ENCODE measurements at regions not wholly inside any gene's neighbourhood (a gene's known extent, or its start where the extent isn't known, plus 50 kb on each side); places are given as distances from the start of the nearest gene placed in this dataset.
"Not testable (repeated sequence)": the region's sequence is repeated elsewhere in the genome, so short reads cannot be mapped to it uniquely, and the experiment has no call there.

GRCh38 chr3:15872807-15873206 is 75.0 kb upstream of the ANKRD28 start:
- TF ChIP-seq CTCF (IDR thresholded peaks at IDR 0.05), result no peak
- H3K4me1 Mint-ChIP-seq, result peaks cover 3% of the 10 kb centered on the region
- no peak overlapping the region for H3K27ac Mint-ChIP-seq
- peaks cover 18% of the 10 kb centered on the region for H3K9me3 Mint-ChIP-seq
- peaks cover 3% of the 10 kb centered on the region for H3K27me3 Mint-ChIP-seq (ENCODE audit: low read depth, poor library complexity)
- DNase-seq, result no peak
- H3K4me3 Mint-ChIP-seq, result no peak overlapping the region
- H3K36me3 Mint-ChIP-seq (ENCODE audit: low read depth), result peaks cover 10% of the 10 kb centered on the region

- Mint-ChIP-seq H3K4me1 (peaks cover 3% of the 10 kb centered on the region), H3K27ac (no peak overlapping the region), H3K9me3 (peaks cover 24% of the 10 kb centered on the region), H3K27me3 (ENCODE audit: low read depth, poor library complexity) (peaks cover 3% of the 10 kb centered on the region), H3K36me3 (ENCODE audit: low read depth) (peaks cover 16% of the 10 kb centered on the region), H3K4me3 (no peak overlapping the region)
- no peak for TF ChIP-seq CTCF (IDR thresholded peaks at IDR 0.05)
- no peak for DNase-seq
These were observed 75.6 kb upstream of the ANKRD28 start for GRCh38 chr3:15873415-15873814.

- TF ChIP-seq CTCF (IDR thresholded peaks at IDR 0.05), result no peak
- H3K4me1 Mint-ChIP-seq, result peaks cover 3% of the 10 kb centered on the region
- H3K36me3 Mint-ChIP-seq (ENCODE audit: low read depth), result peaks cover 24% of the 10 kb centered on the region
- H3K27ac Mint-ChIP-seq, result no peak overlapping the region
- H3K4me3 Mint-ChIP-seq, result no peak overlapping the region
- peaks cover 18% of the 10 kb centered on the region for H3K9me3 Mint-ChIP-seq
- peaks cover 3% of the 10 kb centered on the region for H3K27me3 Mint-ChIP-seq (ENCODE audit: low read depth, poor library complexity)
- no peak for DNase-seq
These were observed 77.4 kb upstream of the ANKRD28 start for GRCh38 chr3:15875016-15875689.

- DNase-seq, result no peak
- H3K36me3 Mint-ChIP-seq (ENCODE audit: low read depth), result peaks cover 24% of the 10 kb centered on the region
- H3K4me1 Mint-ChIP-seq, result peaks cover 3% of the 10 kb centered on the region
- TF ChIP-seq CTCF (IDR thresholded peaks at IDR 0.05), result no peak
- H3K9me3 Mint-ChIP-seq, result peaks cover 10% of the 10 kb centered on the region
- H3K27ac Mint-ChIP-seq, result no peak overlapping the region
- no peak overlapping the region for H3K4me3 Mint-ChIP-seq
- H3K27me3 Mint-ChIP-seq (ENCODE audit: low read depth, poor library complexity), result no peaks in the 10 kb centered on the region
These were observed 78.9 kb upstream of the ANKRD28 start for GRCh38 chr3:15876669-15877068.

GRCh38 chr3:15877813-15878212 is 80.0 kb upstream of the ANKRD28 start:
- Mint-ChIP-seq H3K4me3 (no peak overlapping the region), H3K9me3 (peaks cover 10% of the 10 kb centered on the region), H3K27ac (no peak overlapping the region), H3K27me3 (ENCODE audit: low read depth, poor library complexity) (no peaks in the 10 kb centered on the region), H3K36me3 (ENCODE audit: low read depth) (peaks cover 24% of the 10 kb centered on the region), H3K4me1 (peaks cover 3% of the 10 kb centered on the region)
- DNase-seq, result no peak
- no peak for TF ChIP-seq CTCF (IDR thresholded peaks at IDR 0.05)

- H3K9me3 Mint-ChIP-seq; H3K4me3 Mint-ChIP-seq; H3K27me3 Mint-ChIP-seq (ENCODE audit: low read depth, poor library complexity); H3K4me1 Mint-ChIP-seq; H3K27ac Mint-ChIP-seq; DNase-seq: not testable (repeated sequence)
- peaks cover 24% of the 10 kb centered on the region for H3K36me3 Mint-ChIP-seq (ENCODE audit: low read depth)
These were observed 82.0 kb upstream of the ANKRD28 start for GRCh38 chr3:15879787-15880186.
